HEK293T (cell line): ENCODE measurements at regions not wholly inside any gene's neighbourhood (a gene's known extent, or its start where the extent isn't known, plus 50 kb on each side); places are given as distances from the start of the nearest gene placed in this dataset.

Experiments
- BHLHE40 ChIP-seq: fragments of 450-650 bp; IDR thresholded peaks from 2 replicates; pipeline ENCODE4 v1.6.1; 2016; ENCODE audit warnings: mild to moderate bottlenecking, moderate library complexity, borderline replicate concordance
- ELF4 ChIP-seq: fragments of 450-650 bp; IDR thresholded peaks from 2 replicates; pipeline ENCODE4 v1.6.1; 2017; ENCODE audit warnings: antibody characterized with exemption
- FOXM1 ChIP-seq: fragments of 450-650 bp; IDR thresholded peaks from 2 replicates; pipeline ENCODE4 v1.6.1; 2017; ENCODE audit warnings: mild to moderate bottlenecking, borderline replicate concordance
- NFRKB ChIP-seq: fragments of 450-650 bp; IDR thresholded peaks from 2 replicates; pipeline ENCODE4 v1.6.1; 2016; ENCODE audit warnings: mild to moderate bottlenecking, moderate library complexity
- SUZ12 ChIP-seq: fragments of 450-650 bp; IDR thresholded peaks from 2 replicates; pipeline ENCODE4 v1.6.1; 2016; ENCODE audit warnings: mild to moderate bottlenecking

DNA sequence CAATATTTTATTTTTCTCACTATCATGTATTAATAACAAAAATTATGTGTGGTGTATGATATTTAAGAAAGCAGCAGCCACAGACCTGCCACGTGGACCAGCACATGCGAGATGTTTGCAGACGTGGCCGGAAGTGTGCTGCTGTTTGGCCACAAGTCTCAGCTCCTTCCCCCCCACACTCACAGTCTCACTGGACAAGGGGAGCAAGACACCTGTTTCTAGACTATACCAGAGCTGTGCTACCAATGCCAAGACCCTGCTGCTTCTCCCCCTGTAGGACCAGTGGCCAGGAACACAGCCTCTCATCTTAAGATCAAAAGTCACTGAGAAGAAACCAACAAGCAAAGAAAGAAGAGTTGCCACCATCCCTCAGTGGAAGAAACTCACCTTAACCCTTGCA, 258.9 kb upstream of the PPP2R2D start:
- TF ChIP-seq FOXM1 (no peak), BHLHE40 (no peak), ELF4 (no peak), SUZ12 (no peak), NFRKB (no peak)
